K562 (cell line): ENCODE measurements at regions not wholly inside any gene's neighbourhood (a gene's known extent, or its start where the extent isn't known, plus 50 kb on each side); places are given as distances from the start of the nearest gene placed in this dataset.

ENCODE experiments used
- ATAC-seq: fragments of 200-7000 bp; cut with Tn5 transposase; 3 replicates; pipeline ENCODE4 v1.9.1; 2020; ENCODE audit warnings: moderate library complexity
- BruUV-seq: library from RNA; stranded (reverse); fragments of 400-500 nt; replicated peaks from 2 replicates; lab custom pipeline; 2021; lab: Mats Ljungman, UMichigan
- CTCF ChIA-PET: fragments of 300-600 bp; formaldehyde crosslinking; extraction: SDS; loops from one replicate; lab custom pipeline; 2021; ENCODE audit warnings: low intra/inter-chr PET ratio; lab: Yijun Ruan, JAX
- POLR2A ChIA-PET: fragments of 300-600, 350-650 bp; sonication (Branson Sonifier 250); formaldehyde crosslinking; extraction: SDS; loops from one replicate; lab custom pipeline; 2021; ENCODE audit warnings: antibody characterized with exemption, inconsistent platforms; lab: Yijun Ruan, JAX
- DNase-seq, 4 experiments: peaks; one replicate each; pipeline versions ENCODE4 v3.0.0 to v3.0.0-alpha.2; 2011 to 2018; ENCODE audit warnings: low spot score in 3 of 4, mixed read lengths in 3 of 4; ENCODE audit errors: extremely low read depth in 1 of 4
- FAIRE-seq: peaks from 2 replicates; lab custom pipeline; 2011; peaks lifted over from hg19 to GRCh38; lab: Jason Lieb, UNC
- H2AFZ ChIP-seq: 2 replicates; pipeline ENCODE4 v1.6.0; 2011; ENCODE audit warnings: low read depth, low read length, control low read depth, inconsistent platforms
- H3K27ac ChIP-seq: fragments of 200-600 bp; 3 replicates; pipeline ENCODE4 v1.8.0; 2011; ENCODE audit warnings: low read depth, mild to moderate bottlenecking, control low read depth, inconsistent platforms, low read length, moderate library complexity, mixed read lengths; ENCODE audit errors: extremely low read depth
- H3K27me3 ChIP-seq, 2 experiments: fragments of 300-600 bp in 1 of 2; 2 replicates in 1 of 2; 3 replicates in 1 of 2; pipeline versions ENCODE4 v1.6.0 to v1.8.0; 2011; ENCODE audit warnings: inconsistent platforms in 2 of 2, low read length in 2 of 2, mild to moderate bottlenecking in 1 of 2, mixed read lengths in 1 of 2, moderate library complexity in 1 of 2; ENCODE audit not compliant: control insufficient read depth in 2 of 2, insufficient read depth in 2 of 2
- H3K36me3 ChIP-seq: fragments of 300-600 bp; 3 replicates; pipeline ENCODE4 v1.8.0; 2011; ENCODE audit warnings: mild to moderate bottlenecking, low read length, inconsistent platforms; ENCODE audit not compliant: control insufficient read depth, insufficient read depth
- H3K4me1 ChIP-seq, 2 experiments: fragments of 200-600 bp in 1 of 2; replicated peaks in 1 of 2; 2 replicates in 1 of 2; 3 replicates in 1 of 2; pipeline versions ENCODE4 v1.5.1 to v1.8.0; 2011; ENCODE audit warnings: inconsistent platforms in 2 of 2, low read length in 2 of 2, mild to moderate bottlenecking in 1 of 2, mixed read lengths in 1 of 2, moderate library complexity in 1 of 2; ENCODE audit not compliant: control insufficient read depth in 2 of 2, insufficient read depth in 2 of 2
- H3K4me2 ChIP-seq: 2 replicates; pipeline ENCODE4 v1.6.1; 2011; ENCODE audit warnings: low read length, control low read depth, inconsistent platforms, mixed read lengths; ENCODE audit not compliant: insufficient read depth
- H3K4me3 ChIP-seq: fragments of 200-600 bp; sonication (generic), shearing (Covaris generic); 2 replicates; pipeline ENCODE4 v1.5.1; 2016; ENCODE audit warnings: control low read depth, inconsistent platforms
- H3K79me2 ChIP-seq: fragments of 200-600 bp; 3 replicates; pipeline ENCODE4 v1.8.0; 2011; ENCODE audit warnings: low read length, inconsistent platforms; ENCODE audit not compliant: control insufficient read depth, insufficient read depth
- H3K9ac ChIP-seq, 2 experiments: 2 replicates each; pipeline versions ENCODE4 v1.6.0 to v1.6.1; 2011; ENCODE audit warnings: low read depth in 2 of 2, low read length in 2 of 2, control low read depth in 1 of 2, inconsistent platforms in 1 of 2, mild to moderate bottlenecking in 1 of 2, mixed read lengths in 1 of 2; ENCODE audit not compliant: insufficient read depth in 1 of 2
- H3K9me1 ChIP-seq: one replicate; pipeline ENCODE4 v1.6.0; 2011; ENCODE audit warnings: inconsistent platforms, mild to moderate bottlenecking, low read length, moderate library complexity; ENCODE audit not compliant: control insufficient read depth, insufficient read depth
- H3K9me3 ChIP-seq: replicated peaks from 2 replicates; pipeline ENCODE4 v1.5.1; 2011; ENCODE audit warnings: low read depth, low read length, inconsistent platforms; ENCODE audit not compliant: control insufficient read depth, insufficient read depth
- H4K20me1 ChIP-seq: replicated peaks from 2 replicates; pipeline ENCODE4 v1.6.1; 2011; ENCODE audit warnings: low read length, inconsistent platforms, mixed read lengths; ENCODE audit not compliant: control insufficient read depth, insufficient read depth
- CTCFL ChIP-seq: IDR thresholded peaks from 2 replicates; pipeline ENCODE4 v1.6.1; 2011; ENCODE audit warnings: borderline replicate concordance, low read depth, mild to moderate bottlenecking, moderate library complexity, low read length; ENCODE audit not compliant: insufficient read depth, poor library complexity, severe bottlenecking
- ILK ChIP-seq: fragments of 450-650 bp; IDR thresholded peaks from 2 replicates; pipeline ENCODE4 v1.6.1; 2016; ENCODE audit warnings: missing genetic modification characterization, low read depth, mild to moderate bottlenecking, missing compliant biosample characterization, moderate library complexity, borderline replicate concordance
- MYNN ChIP-seq, 2 experiments: sonication (generic); formaldehyde crosslinking in 1 of 2; IDR thresholded peaks; 2 replicates each; pipeline versions ENCODE4 v1.5.0 to v1.6.1; 2016 to 2020; ENCODE audit warnings: antibody characterized with exemption in 1 of 2, missing genetic modification reagents in 1 of 2
- PHF21A ChIP-seq: fragments of 450-650 bp; IDR thresholded peaks from 2 replicates; pipeline ENCODE4 v1.6.1; 2017; ENCODE audit warnings: low read depth, borderline replicate concordance
- SETDB1 ChIP-seq: IDR thresholded peaks from one replicate; pipeline ENCODE4 v1.6.1; 2012; ENCODE audit warnings: low read length, control low read depth, inconsistent platforms
- SUPT5H ChIP-seq: fragments of 450-650 bp; IDR thresholded peaks from 2 replicates; pipeline ENCODE4 v1.6.1; 2016
- THRAP3 ChIP-seq: fragments of 450-650 bp; IDR thresholded peaks from 2 replicates; pipeline ENCODE4 v1.6.1; 2016; ENCODE audit warnings: mild to moderate bottlenecking, inconsistent platforms, borderline replicate concordance
- WHSC1 ChIP-seq: IDR thresholded peaks from one replicate; pipeline ENCODE4 v1.6.1; 2012; ENCODE audit warnings: low read length, control low read depth, inconsistent platforms
- YBX1 ChIP-seq: fragments of 450-650 bp; IDR thresholded peaks from 2 replicates; pipeline ENCODE4 v1.7.1; 2016; ENCODE audit warnings: mild to moderate bottlenecking
- ZFPM2 ChIP-seq: fragments of 250-450 bp; sonication (Bioruptor Pico); IDR thresholded peaks from 2 replicates; pipeline ENCODE4 v1.5.1; 2022; ENCODE audit warnings: mild to moderate bottlenecking
- ZNF3 ChIP-seq: fragments of 250-450 bp; sonication (Bioruptor Pico); IDR thresholded peaks from 2 replicates; pipeline ENCODE4 v1.5.0; 2021; ENCODE audit warnings: mild to moderate bottlenecking, moderate library complexity
- WGBS: fragments of 100-300 bp; shearing (Covaris generic); methylation state at CpG from one replicate; pipeline ENCODE4 v1.1.6; 2016; ENCODE audit warnings: low coverage, mixed read lengths; ENCODE audit not compliant: insufficient coverage; ENCODE audit errors: missing lambda C conversion rate; 5-methylcytosine and 5-hydroxymethylcytosine counted together
- in situ Hi-C: fragments of 300-500 bp; cut with MboI; formaldehyde crosslinking; loops from 4 replicates; pipeline ENCODE4 v1.15.0; 2018; ENCODE audit warnings: inconsistent platforms, mixed read lengths
- intact Hi-C: fragments of 100-400 bp; cut with micrococcal nuclease; formaldehyde crosslinking; loops from 2 replicates; pipeline ENCODE4 v1.14.2; 2022
- TF ChIP-seq, protein P1 (sequence below), 2 experiments: IDR thresholded peaks; 2 replicates each; pipeline ENCODE4 v1.6.1; 2011; ENCODE audit warnings: borderline replicate concordance in 1 of 2, control low read depth in 1 of 2, low read depth in 1 of 2, low read length in 1 of 2, mild to moderate bottlenecking in 1 of 2, mixed read lengths in 1 of 2, moderate library complexity in 1 of 2; ENCODE audit not compliant: insufficient read depth in 1 of 2, insufficient read length in 1 of 2, poor library complexity in 1 of 2, severe bottlenecking in 1 of 2; ENCODE audit errors: extremely low read depth in 1 of 2
- TF ChIP-seq, protein P2 (sequence below): fragments of 250-450 bp; sonication (Bioruptor Pico); IDR thresholded peaks from 2 replicates; pipeline ENCODE4 v1.5.0; 2021

- Histone ChIP-seq H3K36me3 (no peaks in the 10 kb centered on the region), H3K27me3 (peaks cover 26 to 38% of the 10 kb centered on the region in 2 experiments; a peak in 4 of 5 replicates), H3K9me1 (no peaks in the 10 kb centered on the region), H3K27ac (no peak overlapping the region), H3K4me2 (no peak overlapping the region), H3K4me3 (no peak overlapping the region), H3K9me3 (no peaks in the 10 kb centered on the region), H3K79me2 (no peaks in the 10 kb centered on the region), H3K4me1 (no peaks in the 10 kb centered on the region), H3K9ac (no peak overlapping the region), H2AFZ (no peak overlapping the region), H4K20me1 (no peaks in the 10 kb centered on the region)
- CTCF ChIA-PET = no interaction called here
- POLR2A ChIA-PET = no interaction called here
- BruUV-seq = no TSS peak
- FAIRE-seq (no peak), ATAC-seq (no peak), DNase-seq (no peak)
- 4% methylated on average over 8 of the region's 8 CpGs for WGBS
- intact Hi-C loops = no loop called here
- in situ Hi-C loops = no loop called here
- TF ChIP-seq ILK (tag) (no peak), WHSC1 (no peak), SETDB1 (no peak), CTCFL (no peak), SUPT5H (no peak), YBX1 (no peak), MYNN (IDR thresholded peaks at IDR 0.05) (no peak), MYNN (CRISPR knock-in tag; IDR thresholded peaks at IDR 0.05) (no peak), ZFPM2 (CRISPR knock-in tag) (no peak), PHF21A (no peak), THRAP3 (no peak), ZNF3 (no peak)
- TF ChIP-seq, protein P1, sequence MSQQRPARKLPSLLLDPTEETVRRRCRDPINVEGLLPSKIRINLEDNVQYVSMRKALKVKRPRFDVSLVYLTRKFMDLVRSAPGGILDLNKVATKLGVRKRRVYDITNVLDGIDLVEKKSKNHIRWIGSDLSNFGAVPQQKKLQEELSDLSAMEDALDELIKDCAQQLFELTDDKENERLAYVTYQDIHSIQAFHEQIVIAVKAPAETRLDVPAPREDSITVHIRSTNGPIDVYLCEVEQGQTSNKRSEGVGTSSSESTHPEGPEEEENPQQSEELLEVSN (IDR thresholded peaks at IDR 0.05; ENCODE audit: borderline replicate concordance in 1 of 2, extremely low read depth in 1 of 2, insufficient read depth in 1 of 2, insufficient read length in 1 of 2, low read depth in 1 of 2, low read length in 1 of 2, poor library complexity in 1 of 2, severe bottlenecking in 1 of 2) = no peak
- TF ChIP-seq, protein P2, sequence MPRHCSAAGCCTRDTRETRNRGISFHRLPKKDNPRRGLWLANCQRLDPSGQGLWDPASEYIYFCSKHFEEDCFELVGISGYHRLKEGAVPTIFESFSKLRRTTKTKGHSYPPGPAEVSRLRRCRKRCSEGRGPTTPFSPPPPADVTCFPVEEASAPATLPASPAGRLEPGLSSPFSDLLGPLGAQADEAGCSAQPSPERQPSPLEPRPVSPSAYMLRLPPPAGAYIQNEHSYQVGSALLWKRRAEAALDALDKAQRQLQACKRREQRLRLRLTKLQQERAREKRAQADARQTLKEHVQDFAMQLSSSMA (CRISPR knock-in tag) = no peak
Observed at GRCh38 chr22:49359076-49359475, 468.6 kb downstream of the BRD1 start.
